Smooth muscle cell (in vitro differentiated cells): ENCODE measurements at regions not wholly inside any gene's neighbourhood (a gene's known extent, or its start where the extent isn't known, plus 50 kb on each side); places are given as distances from the start of the nearest gene placed in this dataset.

Experiments used
- DNase-seq: peaks from one replicate; lab custom pipeline; 2025; ENCODE audit not compliant: unreplicated experiment; lab: John Stamatoyannopoulos, UW
- H2AFZ ChIP-seq: fragments of 200-600 bp; sonication (generic); 2 replicates; pipeline ENCODE4 v1.6.0; 2016; ENCODE audit warnings: antibody characterized with exemption, low read depth, mild to moderate bottlenecking
- H3F3A ChIP-seq: fragments of 200-600 bp; sonication (generic); 2 replicates; pipeline ENCODE4 v1.6.0; 2017; ENCODE audit warnings: antibody characterized with exemption, low read depth
- H3K27ac ChIP-seq: fragments of 200-600 bp; sonication (generic); 2 replicates; pipeline ENCODE4 v1.5.1; 2016; ENCODE audit warnings: low read depth, mild to moderate bottlenecking
- H3K27me3 ChIP-seq: fragments of 200-600 bp; sonication (generic); 2 replicates; pipeline ENCODE4 v1.6.1; 2016; ENCODE audit warnings: low read depth, mild to moderate bottlenecking
- H3K36me3 ChIP-seq: fragments of 200-600 bp; sonication (generic); 2 replicates; pipeline ENCODE4 v1.5.1; 2016; ENCODE audit warnings: low read depth
- H3K4me1 ChIP-seq: fragments of 200-600 bp; sonication (generic); 2 replicates; pipeline ENCODE4 v1.5.1; 2016; ENCODE audit warnings: low read depth
- H3K4me2 ChIP-seq: fragments of 200-600 bp; sonication (generic); 2 replicates; pipeline ENCODE4 v1.6.0; 2016; ENCODE audit warnings: mild to moderate bottlenecking
- H3K4me3 ChIP-seq: fragments of 200-600 bp; sonication (generic); 2 replicates; pipeline ENCODE4 v1.5.1; 2016; ENCODE audit warnings: mild to moderate bottlenecking
- H3K79me2 ChIP-seq: fragments of 200-600 bp; sonication (generic); 2 replicates; pipeline ENCODE4 v1.6.0; 2016; ENCODE audit warnings: low read depth, mild to moderate bottlenecking
- H3K9ac ChIP-seq: fragments of 200-600 bp; sonication (generic); 2 replicates; pipeline ENCODE4 v1.6.0; 2016; ENCODE audit warnings: low read depth
- H3K9me3 ChIP-seq: fragments of 200-600 bp; sonication (generic); replicated peaks from 2 replicates; pipeline ENCODE4 v1.5.1; 2016; ENCODE audit warnings: low read depth
- H4K20me1 ChIP-seq: fragments of 200-600 bp; sonication (generic); 2 replicates; pipeline ENCODE4 v1.6.0; 2016; ENCODE audit warnings: low read depth
- WGBS: methylation state at CpG from one replicate; pipeline ENCODE4 v1.1.7; 2016; ENCODE audit warnings: low lambda C conversion rate; 5-methylcytosine and 5-hydroxymethylcytosine counted together
- TF ChIP-seq, protein P1 (sequence below): fragments of 200-600 bp; sonication (generic); IDR thresholded peaks from 2 replicates; pipeline ENCODE4 v1.5.1; 2017; ENCODE audit warnings: borderline replicate concordance, mild to moderate bottlenecking, antibody characterized with exemption; ENCODE audit not compliant: insufficient read depth, poor library complexity, severe bottlenecking

DNA sequence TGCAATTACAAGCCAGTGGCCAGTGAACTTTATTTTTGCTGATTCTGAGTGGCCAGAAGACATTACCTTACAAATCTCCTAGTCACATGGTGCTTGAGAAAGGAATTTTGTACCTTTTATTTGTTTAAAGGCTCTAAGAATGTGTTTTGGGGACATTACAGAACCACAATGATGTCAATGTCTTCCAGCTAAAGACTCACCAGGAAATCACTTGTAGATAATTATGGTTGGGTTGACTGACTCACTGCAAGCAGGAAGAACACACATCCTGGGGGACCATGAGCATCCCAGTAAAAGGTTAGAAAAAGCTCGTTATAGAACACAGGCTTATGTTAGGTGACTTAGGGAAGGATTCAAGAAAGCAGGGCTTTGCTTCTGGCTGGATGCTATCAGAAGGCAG is 119.4 kb upstream of the FAM9B start:
- H3K4me2 ChIP-seq = no peak overlapping the region
- no peak overlapping the region for H2AFZ ChIP-seq
- H3K9me3 ChIP-seq = no peaks in the 10 kb centered on the region
- H3F3A ChIP-seq = no peaks in the 10 kb centered on the region
- WGBS = 28% methylated on average over 1 of the region's 1 CpG
- DNase-seq = no peak
- no peaks in the 10 kb centered on the region for H3K4me1 ChIP-seq
- no peak overlapping the region for H3K4me3 ChIP-seq
- H3K79me2 ChIP-seq = no peaks in the 10 kb centered on the region
- TF ChIP-seq, protein P1, sequence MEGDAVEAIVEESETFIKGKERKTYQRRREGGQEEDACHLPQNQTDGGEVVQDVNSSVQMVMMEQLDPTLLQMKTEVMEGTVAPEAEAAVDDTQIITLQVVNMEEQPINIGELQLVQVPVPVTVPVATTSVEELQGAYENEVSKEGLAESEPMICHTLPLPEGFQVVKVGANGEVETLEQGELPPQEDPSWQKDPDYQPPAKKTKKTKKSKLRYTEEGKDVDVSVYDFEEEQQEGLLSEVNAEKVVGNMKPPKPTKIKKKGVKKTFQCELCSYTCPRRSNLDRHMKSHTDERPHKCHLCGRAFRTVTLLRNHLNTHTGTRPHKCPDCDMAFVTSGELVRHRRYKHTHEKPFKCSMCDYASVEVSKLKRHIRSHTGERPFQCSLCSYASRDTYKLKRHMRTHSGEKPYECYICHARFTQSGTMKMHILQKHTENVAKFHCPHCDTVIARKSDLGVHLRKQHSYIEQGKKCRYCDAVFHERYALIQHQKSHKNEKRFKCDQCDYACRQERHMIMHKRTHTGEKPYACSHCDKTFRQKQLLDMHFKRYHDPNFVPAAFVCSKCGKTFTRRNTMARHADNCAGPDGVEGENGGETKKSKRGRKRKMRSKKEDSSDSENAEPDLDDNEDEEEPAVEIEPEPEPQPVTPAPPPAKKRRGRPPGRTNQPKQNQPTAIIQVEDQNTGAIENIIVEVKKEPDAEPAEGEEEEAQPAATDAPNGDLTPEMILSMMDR = no peak
- no peaks in the 10 kb centered on the region for H3K27me3 ChIP-seq
- no peaks in the 10 kb centered on the region for H3K36me3 ChIP-seq
- no peak overlapping the region for H3K9ac ChIP-seq
- peak overlapping the region; percentile 27 for H3K27ac ChIP-seq
- no peaks in the 10 kb centered on the region for H4K20me1 ChIP-seq

DNA sequence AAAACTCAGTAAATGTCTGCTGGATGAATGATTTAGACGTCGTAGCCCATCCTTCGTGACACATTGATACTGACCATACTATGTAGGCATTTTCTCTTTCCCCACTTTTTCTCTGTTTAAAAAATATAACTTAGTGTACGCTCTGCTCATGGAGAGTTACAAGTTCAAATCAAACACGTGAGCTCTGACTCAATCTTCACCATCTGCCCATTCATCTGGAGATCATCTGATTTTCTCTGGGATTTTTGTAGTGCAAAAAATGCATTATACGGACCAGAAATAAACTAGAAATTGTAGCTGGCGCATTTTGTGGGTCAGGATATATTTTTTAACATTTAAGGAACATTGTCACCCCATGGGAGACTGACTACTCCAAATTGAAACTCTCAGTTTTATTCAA is 124.7 kb upstream of the FAM9B start:
- Histone ChIP-seq H4K20me1 (no peaks in the 10 kb centered on the region), H3K4me3 (no peak overlapping the region), H3K4me2 (no peak overlapping the region), H3K27ac (no peak overlapping the region), H3K27me3 (no peaks in the 10 kb centered on the region), H3F3A (no peaks in the 10 kb centered on the region), H2AFZ (no peak overlapping the region), H3K9ac (no peak overlapping the region), H3K9me3 (no peaks in the 10 kb centered on the region), H3K79me2 (no peaks in the 10 kb centered on the region), H3K4me1 (no peaks in the 10 kb centered on the region), H3K36me3 (no peaks in the 10 kb centered on the region)
- DNase-seq = no peak
- 78% methylated on average over 7 of the region's 7 CpGs for WGBS
- TF ChIP-seq, protein P1 = no peak

DNA sequence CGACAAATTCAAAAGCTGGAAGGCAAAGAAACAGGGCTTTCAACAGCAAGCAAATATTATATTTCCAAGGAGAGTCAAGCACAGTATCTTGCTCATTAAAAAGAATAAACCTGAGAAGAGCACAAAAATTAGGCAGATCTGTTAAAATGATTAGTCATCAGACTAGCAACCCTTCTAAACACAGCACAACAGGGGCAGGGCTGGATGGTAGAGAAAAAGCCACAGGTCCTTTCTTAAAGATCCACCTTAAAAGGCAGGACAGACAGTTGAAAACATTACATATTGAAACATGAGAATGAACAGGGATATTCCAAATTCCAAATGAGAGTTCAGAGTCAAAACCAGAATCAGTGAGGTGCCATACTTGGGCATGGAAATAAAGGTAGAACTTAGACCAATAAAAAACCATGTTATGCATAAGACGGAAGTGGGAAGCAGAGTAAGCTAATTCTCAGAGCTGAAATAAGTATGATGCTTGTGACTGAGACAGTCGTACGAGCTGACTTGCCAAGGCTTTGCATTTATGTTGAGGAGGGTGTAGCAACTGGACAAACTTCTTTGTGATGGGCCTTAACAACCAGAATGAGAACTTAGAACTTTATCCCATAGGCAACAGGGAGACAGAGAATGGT is 126.9 kb upstream of the FAM9B start:
- H3K79me2 ChIP-seq = no peaks in the 10 kb centered on the region
- WGBS = 83% methylated on average over 4 of the region's 4 CpGs
- H3K9ac ChIP-seq = no peak overlapping the region
- no peak overlapping the region for H3K27ac ChIP-seq
- TF ChIP-seq, protein P1 = no peak
- no peaks in the 10 kb centered on the region for H3K9me3 ChIP-seq
- no peaks in the 10 kb centered on the region for H3F3A ChIP-seq
- no peak overlapping the region for H2AFZ ChIP-seq
- no peaks in the 10 kb centered on the region for H4K20me1 ChIP-seq
- no peak overlapping the region for H3K4me2 ChIP-seq
- no peaks in the 10 kb centered on the region for H3K4me1 ChIP-seq
- no peaks in the 10 kb centered on the region for H3K36me3 ChIP-seq
- no peak for DNase-seq
- no peaks in the 10 kb centered on the region for H3K27me3 ChIP-seq
- no peak overlapping the region for H3K4me3 ChIP-seq

DNA sequence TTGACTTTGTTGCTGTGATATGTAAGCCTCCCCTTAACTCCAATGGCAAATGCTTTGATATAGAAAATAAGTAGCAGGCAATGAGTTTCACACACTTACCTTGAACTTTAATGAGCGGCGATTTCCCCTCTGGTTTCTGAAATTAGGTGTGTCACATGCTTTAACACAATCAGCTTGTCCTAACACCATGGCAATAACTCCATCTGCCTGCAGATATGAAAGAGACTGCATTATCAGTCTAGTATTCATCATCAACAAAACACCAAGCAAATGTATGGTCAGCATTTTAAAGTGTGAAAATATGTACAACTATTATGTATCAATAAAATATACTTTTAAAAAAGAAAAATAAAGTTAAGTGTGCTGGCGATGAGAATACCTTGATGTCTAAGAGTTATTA is 128.8 kb upstream of the FAM9B start:
- TF ChIP-seq, protein P1 = no peak
- no peaks in the 10 kb centered on the region for H3K27me3 ChIP-seq
- no peaks in the 10 kb centered on the region for H3F3A ChIP-seq
- H3K4me1 ChIP-seq = no peaks in the 10 kb centered on the region
- WGBS = 89% methylated on average over 3 of the region's 3 CpGs
- no peak overlapping the region for H2AFZ ChIP-seq
- no peaks in the 10 kb centered on the region for H3K36me3 ChIP-seq
- no peaks in the 10 kb centered on the region for H4K20me1 ChIP-seq
- DNase-seq = no peak
- no peaks in the 10 kb centered on the region for H3K79me2 ChIP-seq
- peaks cover 4% of the 10 kb centered on the region for H3K9me3 ChIP-seq
- no peak overlapping the region for H3K9ac ChIP-seq
- H3K4me2 ChIP-seq = no peak overlapping the region
- H3K27ac ChIP-seq = no peak overlapping the region
- no peak overlapping the region for H3K4me3 ChIP-seq
